ENCODE measurements at regions not wholly inside any gene's neighbourhood (a gene's known extent, or its start where the extent isn't known, plus 50 kb on each side); places are given as distances from the start of the nearest gene placed in this dataset.
A peak's percentile ranks its signal among the peaks of the same experiment; 100 is the strongest.

GRCh38 chr5:56440871-56441740 lies 208.0 kb upstream of the ANKRD55 start:
- no peak for DNase-seq (ENCODE audit: low spot score in 2 of 2)
- 40% methylated on average over 7 of the region's 7 CpGs for WGBS
- H3K27me3 ChIP-seq: no peaks in the 10 kb centered on the region
- peaks cover 13% of the 10 kb centered on the region for H3K4me1 ChIP-seq
- no peaks in the 10 kb centered on the region for H3K36me3 ChIP-seq
- no peak overlapping the region for H3K4me3 ChIP-seq
- no peak for TF ChIP-seq CTCF (IDR thresholded peaks at IDR 0.05)
- no peak for TF ChIP-seq POLR2AphosphoS5 (IDR thresholded peaks at IDR 0.05)
- no peak for TF ChIP-seq EP300 (IDR thresholded peaks at IDR 0.05)
- TF ChIP-seq POLR2A (IDR thresholded peaks at IDR 0.05): no peak
- peak overlapping the region; percentile 49 for H3K27ac ChIP-seq
- no peaks in the 10 kb centered on the region for H3K9me3 ChIP-seq

- DNase-seq (ENCODE audit: low spot score in 2 of 2): no peak
- Histone ChIP-seq H3K4me3 (no peak overlapping the region), H3K9me3 (no peaks in the 10 kb centered on the region), H3K4me1 (no peaks in the 10 kb centered on the region), H3K27me3 (no peaks in the 10 kb centered on the region), H3K27ac (no peak overlapping the region), H3K36me3 (no peaks in the 10 kb centered on the region)
- TF ChIP-seq POLR2AphosphoS5 (IDR thresholded peaks at IDR 0.05): no peak
- no peak for TF ChIP-seq CTCF (IDR thresholded peaks at IDR 0.05)
- TF ChIP-seq POLR2A (IDR thresholded peaks at IDR 0.05): no peak
- no peak for TF ChIP-seq EP300 (IDR thresholded peaks at IDR 0.05)
- WGBS: 79% methylated on average over 3 of the region's 3 CpGs
These were observed 201.9 kb upstream of the ANKRD55 start for GRCh38 chr5:56434986-56435385.

GRCh38 chr5:56433039-56433617 lies 200.0 kb upstream of the ANKRD55 start:
- Histone ChIP-seq H3K4me1 (no peaks in the 10 kb centered on the region), H3K27ac (no peak overlapping the region), H3K4me3 (no peak overlapping the region), H3K27me3 (no peaks in the 10 kb centered on the region), H3K36me3 (no peaks in the 10 kb centered on the region), H3K9me3 (no peaks in the 10 kb centered on the region)
- DNase-seq (ENCODE audit: low spot score in 2 of 2): no peak
- WGBS: 58% methylated on average over 2 of the region's 2 CpGs
- no peak for TF ChIP-seq POLR2AphosphoS5 (IDR thresholded peaks at IDR 0.05)

GRCh38 chr5:56432321-56432720 lies 199.2 kb upstream of the ANKRD55 start:
- DNase-seq (ENCODE audit: low spot score in 2 of 2): no peak
- TF ChIP-seq EP300 (IDR thresholded peaks at IDR 0.05) (no peak), POLR2A (IDR thresholded peaks at IDR 0.05) (no peak), POLR2AphosphoS5 (IDR thresholded peaks at IDR 0.05) (no peak), CTCF (IDR thresholded peaks at IDR 0.05) (no peak)
- no peaks in the 10 kb centered on the region for H3K27me3 ChIP-seq
- H3K27ac ChIP-seq: no peak overlapping the region
- no peak overlapping the region for H3K4me3 ChIP-seq
- H3K4me1 ChIP-seq: no peaks in the 10 kb centered on the region
- no peaks in the 10 kb centered on the region for H3K36me3 ChIP-seq
- H3K9me3 ChIP-seq: no peaks in the 10 kb centered on the region

- Histone ChIP-seq H3K27ac (no peak overlapping the region), H3K36me3 (no peaks in the 10 kb centered on the region), H3K4me1 (no peaks in the 10 kb centered on the region), H3K9me3 (no peaks in the 10 kb centered on the region), H3K4me3 (no peak overlapping the region), H3K27me3 (no peaks in the 10 kb centered on the region)
- TF ChIP-seq POLR2A (IDR thresholded peaks at IDR 0.05): no peak
- no peak for TF ChIP-seq EP300 (IDR thresholded peaks at IDR 0.05)
- TF ChIP-seq POLR2AphosphoS5 (IDR thresholded peaks at IDR 0.05): no peak
- DNase-seq (ENCODE audit: low spot score in 2 of 2): no peak
- WGBS: 84% methylated on average over 1 of the region's 1 CpG
These were observed 197.3 kb upstream of the ANKRD55 start for GRCh38 chr5:56430422-56430821.

GRCh38 chr5:56429110-56429561 lies 196.0 kb upstream of the ANKRD55 start:
- Histone ChIP-seq H3K4me3 (no peak overlapping the region), H3K9me3 (no peaks in the 10 kb centered on the region), H3K36me3 (no peaks in the 10 kb centered on the region), H3K27me3 (no peaks in the 10 kb centered on the region), H3K27ac (no peak overlapping the region), H3K4me1 (no peaks in the 10 kb centered on the region)
- DNase-seq (ENCODE audit: low spot score in 2 of 2): no peak
- TF ChIP-seq EP300 (IDR thresholded peaks at IDR 0.05) (no peak), POLR2AphosphoS5 (IDR thresholded peaks at IDR 0.05) (no peak), POLR2A (IDR thresholded peaks at IDR 0.05) (no peak), CTCF (IDR thresholded peaks at IDR 0.05) (no peak)
- WGBS: 79% methylated on average over 6 of the region's 6 CpGs

All from suprapubic skin (tissue), 4 donors.